Activated CD8-positive, alpha-beta memory T cell treated with anti-CD3 and anti-CD28 coated beads, Interleukin-2, amount 10 ng/mL, durations not matched to agents 7 days and 5 days (primary cell): ENCODE measurements at regions not wholly inside any gene's neighbourhood (a gene's known extent, or its start where the extent isn't known, plus 50 kb on each side); places are given as distances from the start of the nearest gene placed in this dataset.

ENCODE experiments used
- ATAC-seq: fragments of 150-1000 bp; cut with Tn5 transposase; one replicate; pipeline ENCODE4 v1.10.0; 2021; ENCODE audit warnings: moderate library complexity
- CTCF ChIA-PET: fragments of 350-600 bp; sonication (Branson Sonifier 250); formaldehyde crosslinking; loops from one replicate; lab custom pipeline; 2021; ENCODE audit warnings: antibody characterized with exemption; lab: Charles Lee
- DNase-seq: peaks from one replicate; pipeline ENCODE4 v3.0.0-alpha.2; 2020
- H3K27ac Mint-ChIP-seq: one replicate; pipeline ENCODE4 v1.8.0; 2021; ENCODE audit warnings: mild to moderate bottlenecking, mixed read lengths
- H3K27me3 Mint-ChIP-seq: one replicate; pipeline ENCODE4 v1.8.0; 2021; ENCODE audit warnings: mixed read lengths
- H3K36me3 Mint-ChIP-seq: one replicate; pipeline ENCODE4 v1.8.0; 2021; ENCODE audit warnings: mild to moderate bottlenecking, mixed read lengths
- H3K4me1 Mint-ChIP-seq: one replicate; pipeline ENCODE4 v1.8.0; 2021; ENCODE audit warnings: mixed read lengths
- H3K4me3 Mint-ChIP-seq: one replicate; pipeline ENCODE4 v1.8.0; 2021; ENCODE audit warnings: mild to moderate bottlenecking, moderate library complexity, mixed read lengths
- H3K9me3 Mint-ChIP-seq: one replicate; pipeline ENCODE4 v1.8.0; 2022; ENCODE audit warnings: low read depth, mixed read lengths

DNA sequence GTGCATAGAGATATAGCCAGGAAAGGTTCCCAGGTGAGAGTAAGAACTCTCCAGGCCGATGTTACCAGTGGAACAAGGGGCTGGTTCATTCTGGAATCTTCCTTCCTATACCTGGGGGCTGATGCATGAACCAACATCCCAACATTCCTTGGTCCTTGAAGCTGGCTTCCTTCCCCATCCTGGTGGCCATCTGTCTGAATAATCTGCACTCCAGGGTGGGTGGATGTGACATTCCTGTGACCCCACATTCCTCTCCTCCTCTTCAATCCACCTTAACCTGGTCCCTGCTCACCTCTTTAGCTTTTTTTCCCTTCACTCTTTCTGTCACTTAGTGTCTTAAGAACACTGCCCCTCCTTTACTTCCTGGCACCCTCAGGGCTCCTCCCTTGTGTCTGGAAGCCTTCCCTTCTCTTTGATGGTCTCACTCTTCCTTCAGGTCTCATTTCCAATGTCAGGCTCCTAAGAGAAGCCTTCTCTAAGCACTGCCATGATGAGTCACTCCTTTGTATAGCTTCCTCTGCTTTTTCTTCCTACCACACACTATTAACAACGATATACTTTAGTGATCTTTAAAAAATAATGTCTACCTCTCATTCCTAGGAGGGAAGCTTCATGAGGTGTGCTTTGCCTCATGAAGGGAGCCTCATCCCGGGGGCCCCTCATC is 80.3 kb downstream of the BOD1 start:
- Mint-ChIP-seq H3K9me3 (no peaks in the 10 kb centered on the region), H3K4me3 (no peak overlapping the region), H3K4me1 (peaks cover 2% of the 10 kb centered on the region), H3K27ac (no peak overlapping the region), H3K36me3 (no peaks in the 10 kb centered on the region), H3K27me3 (peaks cover 9% of the 10 kb centered on the region)
- DNase-seq (no peak), ATAC-seq (no peak)
- CTCF ChIA-PET, result no interaction called here

DNA sequence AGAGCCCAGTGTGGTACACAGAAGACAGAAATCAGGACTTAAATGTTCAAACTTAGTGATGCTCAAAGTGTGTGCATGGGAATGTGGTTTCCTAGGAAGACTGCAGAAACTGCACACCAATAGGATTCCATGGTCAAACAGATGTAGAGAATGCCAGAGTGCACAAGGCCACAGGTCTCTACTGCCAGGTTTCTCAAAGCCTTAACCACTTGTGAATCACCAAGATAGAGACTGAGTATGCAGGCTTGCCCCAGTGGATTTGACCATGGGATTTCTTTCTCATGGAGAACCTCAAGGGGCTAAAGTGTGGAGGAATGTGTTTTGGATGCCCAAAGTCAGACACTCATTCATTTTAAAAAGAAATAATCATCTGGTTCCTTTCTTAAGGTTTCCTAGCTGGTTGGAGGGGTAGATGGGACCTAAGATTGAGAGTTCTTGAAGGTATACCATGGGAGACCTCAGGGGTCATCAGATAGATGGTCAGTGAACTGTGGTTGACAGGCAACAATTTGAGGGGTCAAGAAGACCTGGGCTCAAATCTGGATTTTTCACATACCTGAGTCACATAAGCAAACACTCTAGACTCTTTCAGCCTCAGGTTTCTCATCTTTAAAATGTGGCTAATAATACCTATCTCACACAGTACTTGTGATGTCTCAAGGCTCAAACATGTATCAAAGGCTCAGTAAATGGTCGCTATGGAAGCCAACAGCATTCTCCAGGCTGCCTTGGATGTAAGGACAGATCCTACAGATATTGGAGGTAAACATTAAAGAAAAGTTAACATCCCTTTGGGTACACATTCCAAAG is 81.1 kb downstream of the BOD1 start:
- ATAC-seq, result no peak
- Mint-ChIP-seq H3K9me3 (no peaks in the 10 kb centered on the region), H3K27me3 (peaks cover 8% of the 10 kb centered on the region), H3K27ac (no peak overlapping the region), H3K36me3 (no peaks in the 10 kb centered on the region), H3K4me3 (no peak overlapping the region), H3K4me1 (peaks cover 2% of the 10 kb centered on the region)
- CTCF ChIA-PET, result no interaction called here
- DNase-seq, result no peak

DNA sequence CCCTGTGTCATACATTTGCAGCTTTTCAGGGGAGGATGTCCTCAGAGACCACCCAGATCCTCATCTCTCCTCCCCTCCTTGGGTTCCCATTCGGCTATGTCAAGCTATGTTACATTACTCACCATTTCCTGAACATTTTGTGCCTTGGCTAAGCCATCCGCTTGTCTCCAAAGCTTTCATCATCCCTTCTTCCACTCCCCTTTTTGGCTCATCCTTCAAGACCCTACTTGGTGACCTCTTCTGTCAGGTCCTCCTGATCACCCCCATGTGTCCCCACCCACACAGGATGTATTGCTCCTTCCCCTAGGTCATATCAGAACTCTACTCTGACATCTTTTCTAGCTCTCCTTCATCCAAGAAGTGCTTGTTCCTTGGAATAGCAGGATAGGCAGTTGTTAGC is 81.8 kb downstream of the BOD1 start:
- ATAC-seq (no peak), DNase-seq (no peak)
- peaks cover 2% of the 10 kb centered on the region for H3K4me1 Mint-ChIP-seq
- no peak overlapping the region for H3K4me3 Mint-ChIP-seq
- CTCF ChIA-PET, result no interaction called here
- no peak overlapping the region for H3K27ac Mint-ChIP-seq
- no peaks in the 10 kb centered on the region for H3K9me3 Mint-ChIP-seq
- H3K36me3 Mint-ChIP-seq, result no peaks in the 10 kb centered on the region
- H3K27me3 Mint-ChIP-seq, result peaks cover 8% of the 10 kb centered on the region

DNA sequence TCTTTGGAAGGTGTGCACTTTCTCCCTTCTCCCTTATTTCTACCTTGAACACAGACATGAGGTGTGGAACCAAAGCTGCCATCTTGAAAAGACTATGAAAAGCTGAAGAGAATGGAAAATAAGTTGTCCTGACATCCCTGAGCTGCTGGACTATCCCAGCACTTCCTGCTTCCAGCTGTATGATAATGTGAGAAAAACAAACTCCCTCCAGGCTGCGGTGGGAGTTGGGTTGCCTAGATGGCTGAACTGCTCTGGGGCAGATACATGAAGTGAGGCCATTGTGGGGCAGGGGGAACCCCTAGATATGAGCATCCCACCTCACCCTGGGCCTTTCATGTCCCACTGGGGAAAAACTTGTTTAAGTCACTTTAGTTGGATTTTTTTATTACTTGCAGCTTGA is 82.4 kb downstream of the BOD1 start:
- Mint-ChIP-seq H3K4me3 (no peak overlapping the region), H3K27me3 (peaks cover 5% of the 10 kb centered on the region), H3K9me3 (no peaks in the 10 kb centered on the region), H3K4me1 (peaks cover 2% of the 10 kb centered on the region), H3K27ac (no peak overlapping the region), H3K36me3 (no peaks in the 10 kb centered on the region)
- CTCF ChIA-PET, result interaction anchor here (1.5 kb wide), 1 partner anchor 39 kb away, joined by 3 read pairs; no protein-coding TSS in a partner anchor
- no peak for DNase-seq
- ATAC-seq, result no peak

DNA sequence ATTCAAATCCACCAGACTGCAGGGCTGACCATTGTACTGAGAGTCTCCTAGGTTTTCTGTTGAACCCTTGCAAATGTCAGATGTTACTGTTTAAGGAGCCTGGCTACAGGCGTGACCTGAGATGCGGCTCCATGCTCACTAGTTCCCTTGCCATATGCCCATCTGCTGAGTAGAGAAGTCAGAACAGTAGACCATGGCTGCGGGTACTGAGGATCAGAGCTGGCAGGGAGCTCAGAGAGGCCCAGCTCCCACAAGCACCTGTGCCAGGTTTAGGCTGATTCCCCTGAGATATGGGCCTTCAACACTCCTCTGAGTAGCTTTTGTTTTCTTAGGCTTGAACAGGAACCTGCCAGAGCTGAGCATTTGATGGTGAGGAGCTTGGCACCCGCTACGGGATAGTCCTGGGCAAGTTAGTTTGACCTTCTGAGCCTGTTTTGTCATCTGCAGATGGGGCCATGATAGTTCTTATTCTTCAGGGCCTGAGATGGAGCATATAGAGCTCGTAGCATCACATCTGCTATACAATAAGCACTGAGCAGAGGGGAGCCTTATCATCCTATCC is 83.7 kb downstream of the BOD1 start:
- no peaks in the 10 kb centered on the region for H3K9me3 Mint-ChIP-seq
- ATAC-seq, result no peak
- CTCF ChIA-PET, result interaction anchor here (1.5 kb wide), 1 partner anchor 40 kb away, joined by 3 read pairs; no protein-coding TSS in a partner anchor

DNA sequence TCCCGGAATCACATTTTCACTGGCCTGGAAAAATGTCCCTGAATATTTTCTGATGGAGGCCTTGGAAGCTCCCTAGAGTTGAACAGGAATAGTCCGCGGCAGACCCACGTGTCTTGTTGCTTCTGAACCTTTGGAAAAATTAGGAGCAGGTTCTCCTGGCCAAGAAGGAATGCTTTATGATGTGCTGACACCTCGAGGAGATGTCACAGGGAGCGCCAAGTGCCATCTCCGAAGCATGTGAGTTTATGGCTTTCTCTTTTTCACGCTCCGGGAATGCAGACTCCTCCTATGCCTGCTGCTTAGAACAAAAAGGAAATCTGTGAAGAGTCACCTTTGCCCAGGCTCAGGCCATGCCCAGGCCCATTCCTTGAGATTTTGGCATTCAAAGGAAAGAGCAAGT is 84.6 kb downstream of the BOD1 start:
- no peak for DNase-seq
- Mint-ChIP-seq H3K4me3 (no peak overlapping the region), H3K4me1 (no peaks in the 10 kb centered on the region), H3K27ac (no peak overlapping the region), H3K9me3 (no peaks in the 10 kb centered on the region), H3K27me3 (peaks cover 7% of the 10 kb centered on the region), H3K36me3 (no peaks in the 10 kb centered on the region)
- CTCF ChIA-PET, result no interaction called here
- no peak for ATAC-seq

More for the DNA sequence above, 83.7 kb downstream of the BOD1 start:
- peaks cover 5% of the 10 kb centered on the region for H3K27me3 Mint-ChIP-seq
- peaks cover 2% of the 10 kb centered on the region for H3K4me1 Mint-ChIP-seq
- no peak overlapping the region for H3K27ac Mint-ChIP-seq
- H3K4me3 Mint-ChIP-seq, result no peak overlapping the region
- DNase-seq, result no peak
- H3K36me3 Mint-ChIP-seq, result no peaks in the 10 kb centered on the region

DNA sequence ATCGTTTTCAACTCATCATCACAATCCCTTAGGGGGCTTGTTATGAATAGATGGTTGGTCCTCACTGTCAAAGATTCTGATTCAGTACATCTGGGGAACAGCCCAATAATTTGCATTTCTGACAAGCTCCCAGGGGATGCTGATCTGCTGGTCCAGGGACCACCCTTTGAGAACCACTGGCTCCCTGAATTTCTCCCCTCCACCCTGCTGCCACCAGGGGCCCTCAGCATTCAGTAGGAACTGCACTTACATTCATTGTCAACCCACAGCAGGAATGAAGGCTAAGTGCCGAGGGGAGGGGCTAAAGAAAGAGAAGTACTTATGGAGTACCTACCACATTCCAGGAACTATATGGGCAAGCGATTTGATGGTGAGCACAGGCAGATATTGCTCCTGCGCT is 85.9 kb downstream of the BOD1 start:
- DNase-seq (no peak), ATAC-seq (no peak)
- CTCF ChIA-PET, result no interaction called here
- Mint-ChIP-seq H3K4me1 (no peaks in the 10 kb centered on the region), H3K27me3 (peaks cover 10% of the 10 kb centered on the region), H3K27ac (no peak overlapping the region), H3K9me3 (no peaks in the 10 kb centered on the region), H3K4me3 (no peak overlapping the region), H3K36me3 (no peaks in the 10 kb centered on the region)

DNA sequence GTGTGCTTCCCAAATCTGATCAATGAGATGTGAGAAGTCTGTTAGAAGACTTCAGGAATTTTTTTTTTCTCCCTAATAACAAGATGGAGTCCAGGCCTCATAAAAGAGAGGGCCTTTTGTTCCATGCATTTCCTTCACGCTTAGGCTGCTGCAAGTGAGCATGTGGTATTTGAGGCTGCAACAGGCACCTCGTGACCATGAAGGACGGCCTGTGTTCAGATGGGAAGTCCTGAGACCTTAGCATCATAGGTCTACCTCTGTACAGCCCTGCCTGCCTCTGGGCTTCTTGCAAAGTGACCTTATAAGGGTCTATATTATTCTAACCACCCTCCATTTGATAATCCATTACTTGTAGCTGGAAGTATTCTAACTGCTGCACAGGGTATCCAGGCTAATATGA is 86.6 kb downstream of the BOD1 start:
- H3K4me1 Mint-ChIP-seq, result no peaks in the 10 kb centered on the region
- no peak overlapping the region for H3K4me3 Mint-ChIP-seq
- CTCF ChIA-PET, result no interaction called here
- H3K36me3 Mint-ChIP-seq, result no peaks in the 10 kb centered on the region
- ATAC-seq (no peak), DNase-seq (no peak)
- H3K27ac Mint-ChIP-seq, result no peak overlapping the region
- peaks cover 9% of the 10 kb centered on the region for H3K27me3 Mint-ChIP-seq
- H3K9me3 Mint-ChIP-seq, result no peaks in the 10 kb centered on the region

DNA sequence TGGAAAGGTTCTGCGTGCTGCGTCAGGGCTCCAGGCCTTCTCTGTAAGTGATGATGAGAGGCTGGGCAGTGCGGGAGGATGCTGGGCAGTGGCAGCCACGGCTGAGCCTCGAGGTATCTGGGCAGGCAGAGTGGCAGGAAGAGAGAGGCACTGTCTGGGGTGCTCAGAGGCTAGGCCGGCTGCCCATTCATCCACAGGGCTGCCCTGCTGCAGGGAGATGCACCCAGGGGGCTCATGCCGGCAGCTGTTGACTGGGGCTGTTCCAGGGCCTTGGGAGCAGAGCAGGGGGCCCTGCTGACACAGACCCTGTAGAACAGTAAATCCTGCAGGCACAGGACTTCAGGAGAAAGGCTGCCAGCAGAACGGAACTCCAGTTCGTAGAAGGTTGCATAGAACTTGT is 88.8 kb downstream of the BOD1 start:
- H3K4me1 Mint-ChIP-seq, result no peaks in the 10 kb centered on the region
- peaks cover 5% of the 10 kb centered on the region for H3K27me3 Mint-ChIP-seq
- H3K4me3 Mint-ChIP-seq, result no peak overlapping the region
- no peak for DNase-seq
- no peaks in the 10 kb centered on the region for H3K36me3 Mint-ChIP-seq
- CTCF ChIA-PET, result no interaction called here
- no peak for ATAC-seq
- no peak overlapping the region for H3K27ac Mint-ChIP-seq
- H3K9me3 Mint-ChIP-seq, result no peaks in the 10 kb centered on the region

DNA sequence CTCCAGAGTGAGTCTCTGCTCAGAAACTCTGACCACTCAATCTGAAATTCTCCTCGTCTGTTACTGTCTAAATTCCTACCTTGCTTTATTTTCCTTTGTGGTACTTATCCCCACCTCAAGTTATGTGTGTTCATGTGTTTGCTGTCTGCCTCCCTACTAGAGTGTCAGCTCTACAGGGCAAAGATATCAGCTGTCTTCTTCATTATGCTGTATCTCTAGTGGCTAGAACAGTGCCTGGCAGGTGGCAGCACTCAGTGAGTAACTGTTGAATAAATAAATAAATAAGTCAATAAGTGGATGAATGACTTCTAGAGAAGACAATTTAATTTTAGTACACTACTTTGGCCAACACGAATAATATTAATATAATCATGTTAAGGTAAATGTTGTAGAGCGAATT is 92.3 kb downstream of the BOD1 start:
- Mint-ChIP-seq H3K4me1 (no peaks in the 10 kb centered on the region), H3K27me3 (peaks cover 10% of the 10 kb centered on the region), H3K27ac (no peak overlapping the region), H3K4me3 (no peak overlapping the region), H3K9me3 (no peaks in the 10 kb centered on the region), H3K36me3 (no peaks in the 10 kb centered on the region)
- ATAC-seq (no peak), DNase-seq (no peak)
- CTCF ChIA-PET, result no interaction called here

DNA sequence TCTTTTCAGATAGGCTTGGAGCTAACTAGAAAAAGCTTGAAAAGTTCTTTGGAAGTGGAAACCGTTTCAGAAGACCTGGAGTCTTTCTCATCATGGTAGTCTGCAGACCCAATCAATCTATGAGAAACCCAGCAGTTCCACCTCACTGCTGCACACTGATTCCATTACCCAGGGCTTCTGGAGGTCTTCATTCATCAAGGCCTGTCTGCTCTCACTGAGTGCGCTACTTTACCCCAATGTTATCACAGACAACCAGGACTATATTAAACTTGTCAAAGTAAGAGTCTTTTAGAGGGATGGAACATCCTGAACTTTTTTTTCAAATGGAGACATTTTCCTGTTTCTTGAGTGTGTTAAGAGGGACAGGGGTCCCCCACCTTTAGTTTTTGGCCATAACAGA is 93.1 kb downstream of the BOD1 start:
- peaks cover 10% of the 10 kb centered on the region for H3K27me3 Mint-ChIP-seq
- H3K9me3 Mint-ChIP-seq, result no peaks in the 10 kb centered on the region
- H3K27ac Mint-ChIP-seq, result no peak overlapping the region
- ATAC-seq (no peak), DNase-seq (no peak)
- H3K4me3 Mint-ChIP-seq, result no peak overlapping the region
- no peaks in the 10 kb centered on the region for H3K4me1 Mint-ChIP-seq
- CTCF ChIA-PET, result no interaction called here
- no peaks in the 10 kb centered on the region for H3K36me3 Mint-ChIP-seq

DNA sequence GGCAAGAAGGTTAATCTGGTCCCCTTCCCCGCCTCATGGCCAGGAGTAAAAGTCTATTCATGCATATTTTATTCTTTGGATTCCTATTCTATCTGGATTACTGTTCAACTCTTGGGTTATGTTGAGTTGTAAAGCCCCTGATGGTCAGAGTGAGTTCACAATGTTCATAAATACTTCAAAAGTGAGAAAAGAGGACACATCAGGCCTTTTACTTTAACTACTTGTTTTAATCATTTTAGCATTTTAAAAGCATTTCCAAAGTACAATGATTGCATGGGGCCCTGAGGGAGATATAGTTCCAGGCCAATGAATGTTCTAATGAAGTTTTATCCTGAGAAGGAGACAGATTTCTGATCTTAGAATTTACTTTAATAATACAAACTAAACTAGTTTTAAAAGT is 93.9 kb downstream of the BOD1 start:
- Mint-ChIP-seq H3K9me3 (no peaks in the 10 kb centered on the region), H3K27ac (no peak overlapping the region), H3K4me1 (no peaks in the 10 kb centered on the region), H3K4me3 (no peak overlapping the region), H3K27me3 (peaks cover 14% of the 10 kb centered on the region), H3K36me3 (no peaks in the 10 kb centered on the region)
- DNase-seq, result no peak
- CTCF ChIA-PET, result no interaction called here
- ATAC-seq, result no peak

DNA sequence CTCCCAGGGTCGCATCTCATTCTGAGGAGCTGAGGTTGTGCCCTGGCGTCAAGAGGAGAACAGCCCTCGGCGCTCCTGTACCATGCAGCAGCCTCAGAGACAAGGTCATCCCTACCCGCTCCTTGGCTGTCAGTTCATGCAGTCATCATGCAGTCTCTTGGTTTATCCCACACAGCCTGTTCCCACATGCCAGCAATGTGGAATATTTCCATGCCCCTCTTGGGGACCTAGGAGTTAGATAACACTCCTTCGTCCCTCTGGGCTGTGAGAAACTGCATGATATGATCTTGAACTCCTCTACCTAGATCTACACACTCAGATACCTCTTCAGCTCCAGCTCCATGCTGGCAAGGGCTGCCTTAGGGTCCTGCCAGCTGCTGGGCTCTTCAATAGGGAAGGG is 97.6 kb downstream of the BOD1 start:
- no peak for ATAC-seq
- CTCF ChIA-PET, result interaction anchor here (2.4 kb wide), 1 partner anchor 16 kb away, joined by 5 read pairs; no protein-coding TSS in a partner anchor
- no peaks in the 10 kb centered on the region for H3K9me3 Mint-ChIP-seq
- DNase-seq, result no peak
- H3K27ac Mint-ChIP-seq, result no peak overlapping the region
- peaks cover 10% of the 10 kb centered on the region for H3K27me3 Mint-ChIP-seq
- H3K4me1 Mint-ChIP-seq, result no peaks in the 10 kb centered on the region
- no peaks in the 10 kb centered on the region for H3K36me3 Mint-ChIP-seq
- H3K4me3 Mint-ChIP-seq, result no peak overlapping the region

DNA sequence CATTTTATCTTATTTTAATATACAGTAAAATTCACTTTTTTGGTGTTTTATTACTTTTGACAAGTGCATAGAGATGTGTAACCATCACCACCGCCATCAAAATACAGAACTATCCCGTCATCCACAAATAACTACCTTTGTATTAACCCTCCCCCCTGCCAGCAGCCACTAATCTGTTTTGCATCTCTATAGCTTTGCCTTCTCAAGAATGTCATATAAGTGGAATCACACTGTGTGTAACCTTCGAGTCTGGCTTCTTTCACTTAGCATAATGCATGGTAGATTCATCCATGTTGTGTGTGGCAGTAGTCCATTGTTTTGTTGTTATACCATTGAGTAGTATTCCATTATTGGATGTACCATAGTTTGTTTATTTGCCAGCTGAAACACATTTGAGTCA is 98.8 kb downstream of the BOD1 start:
- Mint-ChIP-seq H3K4me1 (peaks cover 7% of the 10 kb centered on the region), H3K27me3 (peaks cover 16% of the 10 kb centered on the region), H3K9me3 (no peaks in the 10 kb centered on the region), H3K36me3 (no peaks in the 10 kb centered on the region), H3K4me3 (no peak overlapping the region), H3K27ac (no peak overlapping the region)
- ATAC-seq, result no peak
- CTCF ChIA-PET, result no interaction called here
- DNase-seq, result no peak
